Endothelial cell of umbilical vein (primary cell): ENCODE measurements at regions not wholly inside any gene's neighbourhood (a gene's known extent, or its start where the extent isn't known, plus 50 kb on each side); places are given as distances from the start of the nearest gene placed in this dataset.

Experiments used
- EZH2 ChIP-seq: IDR thresholded peaks from 2 replicates; pipeline ENCODE4 v1.6.1; 2012; ENCODE audit warnings: borderline replicate concordance, low read depth, mild to moderate bottlenecking, moderate library complexity, low read length, inconsistent platforms; ENCODE audit not compliant: severe bottlenecking
- MAX ChIP-seq: IDR thresholded peaks from 2 replicates; pipeline ENCODE4 v1.6.1; 2011; ENCODE audit not compliant: insufficient read depth, insufficient read length
- MYC ChIP-seq: IDR thresholded peaks from one replicate; pipeline ENCODE4 v1.6.1; 2011; ENCODE audit warnings: mild to moderate bottlenecking, low read depth, low read length

DNA sequence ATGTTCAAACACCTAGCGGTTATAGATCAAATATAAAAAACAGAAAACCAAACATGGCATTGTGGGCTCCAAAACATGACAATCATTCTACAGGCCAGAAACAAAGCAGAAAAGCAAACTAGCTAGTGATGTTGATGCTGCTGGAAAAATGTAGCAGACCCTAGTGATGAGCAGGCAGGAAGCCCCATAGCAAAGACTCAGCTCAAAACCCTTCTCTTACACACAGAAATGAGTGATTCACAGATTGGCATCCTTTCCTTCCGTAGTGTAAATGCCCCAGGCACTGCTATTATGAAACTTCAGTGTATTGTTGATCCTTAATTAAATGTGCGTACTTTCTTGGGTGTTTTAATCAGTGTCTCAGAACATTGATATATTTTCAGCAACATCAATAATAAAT, 425.1 kb downstream of the UTRN start:
- TF ChIP-seq MYC (no peak), EZH2 (no peak), MAX (no peak)
